GM23338 (cell line): ENCODE measurements at regions not wholly inside any gene's neighbourhood (a gene's known extent, or its start where the extent isn't known, plus 50 kb on each side); places are given as distances from the start of the nearest gene placed in this dataset.

Experiments used
- ATAC-seq: fragments of 200-7000 bp; cut with Tn5 transposase; 3 replicates; pipeline ENCODE4 v1.9.1; 2020
- DNase-seq: peaks from one replicate; pipeline ENCODE4 v3.0.0-alpha.2; 2015; ENCODE audit warnings: low spot score
- H2AFZ ChIP-seq: fragments of 200-600 bp; sonication (generic); 2 replicates; pipeline ENCODE4 v1.8.0; 2016; ENCODE audit warnings: antibody characterized with exemption, mild to moderate bottlenecking, moderate library complexity
- H3F3A ChIP-seq: fragments of 200-600 bp; sonication (generic); replicated peaks from 2 replicates; pipeline ENCODE4 v1.8.0; 2017; ENCODE audit warnings: antibody characterized with exemption, mixed run types, low read depth
- H3K27ac ChIP-seq: fragments of 200-600 bp; sonication (generic); 2 replicates; pipeline ENCODE4 v1.6.1; 2016; ENCODE audit warnings: low read depth
- H3K27me3 ChIP-seq: fragments of 200-600 bp; sonication (generic); 2 replicates; pipeline ENCODE4 v1.8.0; 2016; ENCODE audit warnings: mild to moderate bottlenecking, mixed run types, moderate library complexity; ENCODE audit not compliant: insufficient read depth
- H3K36me3 ChIP-seq: fragments of 200-600 bp; sonication (generic); 2 replicates; pipeline ENCODE4 v1.8.0; 2016; ENCODE audit warnings: mild to moderate bottlenecking; ENCODE audit not compliant: insufficient read depth
- H3K4me1 ChIP-seq: fragments of 200-600 bp; sonication (generic); 2 replicates; pipeline ENCODE4 v1.8.0; 2016; ENCODE audit warnings: mild to moderate bottlenecking, moderate library complexity; ENCODE audit not compliant: insufficient read depth
- H3K4me2 ChIP-seq: fragments of 200-600 bp; sonication (generic); 2 replicates; pipeline ENCODE4 v1.7.1; 2017; ENCODE audit warnings: mixed run types
- H3K4me3 ChIP-seq: fragments of 200-600 bp; sonication (generic); 2 replicates; pipeline ENCODE4 v1.6.1; 2016; ENCODE audit warnings: mixed run types
- H3K79me2 ChIP-seq: fragments of 200-600 bp; sonication (generic); replicated peaks from 2 replicates; pipeline ENCODE4 v1.8.0; 2017; ENCODE audit warnings: mild to moderate bottlenecking; ENCODE audit not compliant: insufficient read depth
- H3K9me2 ChIP-seq: fragments of 200-600 bp; sonication (generic); 2 replicates; pipeline ENCODE4 v1.8.0; 2017; ENCODE audit not compliant: insufficient read depth
- H4K20me1 ChIP-seq: fragments of 200-600 bp; sonication (generic); replicated peaks from 2 replicates; pipeline ENCODE4 v1.8.0; 2017; ENCODE audit warnings: mild to moderate bottlenecking; ENCODE audit not compliant: insufficient read depth
- H3K27ac Mint-ChIP-seq: 2 replicates; pipeline ENCODE4 v1.8.0; 2020; ENCODE audit warnings: inconsistent platforms, mild to moderate bottlenecking, moderate library complexity, mixed read lengths
- H3K27me3 Mint-ChIP-seq: 3 replicates; pipeline ENCODE4 v1.8.0; 2022; ENCODE audit warnings: low read depth, mild to moderate bottlenecking, moderate library complexity, mixed read lengths, inconsistent platforms; ENCODE audit not compliant: insufficient read depth, poor library complexity
- H3K36me3 Mint-ChIP-seq: 3 replicates; pipeline ENCODE4 v1.8.0; 2021; ENCODE audit warnings: low read depth, mild to moderate bottlenecking, inconsistent platforms, moderate library complexity, mixed read lengths
- H3K4me1 Mint-ChIP-seq: 3 replicates; pipeline ENCODE4 v1.8.0; 2020; ENCODE audit warnings: mild to moderate bottlenecking, inconsistent platforms, mixed read lengths
- H3K4me3 Mint-ChIP-seq: 3 replicates; pipeline ENCODE4 v1.8.0; 2021; ENCODE audit warnings: moderate library complexity, mild to moderate bottlenecking, inconsistent platforms, mixed read lengths
- H3K9me3 Mint-ChIP-seq: 3 replicates; pipeline ENCODE4 v1.8.0; 2020; ENCODE audit warnings: moderate library complexity, mild to moderate bottlenecking, inconsistent platforms, mixed read lengths
- CREB1 ChIP-seq: fragments of 250-450 bp; sonication (Bioruptor Pico); IDR thresholded peaks from 2 replicates; pipeline ENCODE4 v1.5.0; 2020; ENCODE audit warnings: low read depth, mild to moderate bottlenecking, moderate library complexity
- CTCF ChIP-seq, 2 experiments: fragments of 200-600 bp in 1 of 2; sonication (generic) in 1 of 2; conservative IDR thresholded peaks; 2 replicates each; pipeline versions ENCODE4 v1.5.1 to v1.6.1; 2016 to 2017; ENCODE audit warnings: antibody characterized with exemption in 2 of 2, low read depth in 2 of 2, mild to moderate bottlenecking in 2 of 2, moderate library complexity in 1 of 2
- ETS1 ChIP-seq: IDR thresholded peaks from 2 replicates; pipeline ENCODE4 v1.6.1; 2016; ENCODE audit warnings: antibody characterized with exemption
- EZH2 ChIP-seq: fragments of 200-600 bp; sonication (generic); IDR thresholded peaks from one replicate; pipeline ENCODE4 v1.8.0; 2017; ENCODE audit warnings: antibody characterized with exemption, mild to moderate bottlenecking, low read depth; ENCODE audit not compliant: unreplicated experiment
- EZH2phosphoT487 ChIP-seq: fragments of 200-600 bp; sonication (generic); IDR thresholded peaks from one replicate; pipeline ENCODE4 v1.8.1; 2018; ENCODE audit warnings: antibody characterized with exemption; ENCODE audit not compliant: unreplicated experiment
- JUNB ChIP-seq: IDR thresholded peaks from one replicate; pipeline ENCODE4 v1.6.1; 2016; ENCODE audit warnings: antibody characterized with exemption; ENCODE audit not compliant: unreplicated experiment
- NANOG ChIP-seq: IDR thresholded peaks from 2 replicates; pipeline ENCODE4 v1.6.1; 2016; ENCODE audit warnings: antibody characterized with exemption, borderline replicate concordance
- POLR2AphosphoS5 ChIP-seq: IDR thresholded peaks from 2 replicates; pipeline ENCODE4 v1.6.1; 2016; ENCODE audit warnings: antibody characterized with exemption, low read depth
- REST ChIP-seq: IDR thresholded peaks from one replicate; pipeline ENCODE4 v1.6.1; 2018; ENCODE audit warnings: antibody characterized with exemption; ENCODE audit not compliant: unreplicated experiment
- STAT1 ChIP-seq: IDR thresholded peaks from one replicate; pipeline ENCODE4 v1.6.1; 2016; ENCODE audit warnings: antibody characterized with exemption; ENCODE audit not compliant: unreplicated experiment
- ZNF114 ChIP-seq: fragments of 250-450 bp; sonication (Bioruptor Pico); IDR thresholded peaks from 2 replicates; pipeline ENCODE4 v1.5.0; 2020; ENCODE audit warnings: mild to moderate bottlenecking, moderate library complexity
- ZNF331 ChIP-seq: fragments of 250-450 bp; sonication (Bioruptor Pico); IDR thresholded peaks from 2 replicates; pipeline ENCODE4 v1.5.0; 2020; ENCODE audit warnings: low read depth, mild to moderate bottlenecking, moderate library complexity
- ZNF462 ChIP-seq: fragments of 250-450 bp; sonication (Bioruptor Pico); IDR thresholded peaks from 2 replicates; pipeline ENCODE4 v1.5.0; 2020; ENCODE audit warnings: mild to moderate bottlenecking, moderate library complexity

GRCh38 chr3:135779024-135779423 lies 186.5 kb upstream of the PPP2R3A start:
- TF ChIP-seq CTCF (conservative IDR thresholded peaks at IDR 0.05; ENCODE audit: low read depth in 2 of 2) (no peak), JUNB (no peak), STAT1 (no peak), ZNF114 (CRISPR knock-in tag) (no peak), ZNF331 (CRISPR knock-in tag) (no peak), EZH2phosphoT487 (no peak), CREB1 (CRISPR knock-in tag) (no peak), POLR2AphosphoS5 (no peak), EZH2 (no peak), ZNF462 (CRISPR knock-in tag) (no peak), REST (no peak), ETS1 (no peak), NANOG (no peak)
- H3K27ac Mint-ChIP-seq, result no peak overlapping the region
- H3K36me3 ChIP-seq, result no peaks in the 10 kb centered on the region
- no peaks in the 10 kb centered on the region for H3K4me1 ChIP-seq
- peaks cover 2% of the 10 kb centered on the region for H3K27me3 Mint-ChIP-seq
- H3F3A ChIP-seq, result no peaks in the 10 kb centered on the region
- no peaks in the 10 kb centered on the region for H3K36me3 Mint-ChIP-seq
- H3K4me3 ChIP-seq, result no peak overlapping the region
- H2AFZ ChIP-seq, result no peak overlapping the region
- DNase-seq, result no peak
- no peak overlapping the region for H3K4me3 Mint-ChIP-seq
- H4K20me1 ChIP-seq, result no peaks in the 10 kb centered on the region
- peaks cover 22% of the 10 kb centered on the region; the same call in 1 of the 2 replicates for H3K9me2 ChIP-seq
- peaks cover 3% of the 10 kb centered on the region for H3K4me1 Mint-ChIP-seq
- ATAC-seq, result no peak
- no peak overlapping the region for H3K27ac ChIP-seq
- no peak overlapping the region for H3K4me2 ChIP-seq
- H3K79me2 ChIP-seq, result no peaks in the 10 kb centered on the region
- H3K9me3 Mint-ChIP-seq, result no peaks in the 10 kb centered on the region; the same call in 2 of the 3 replicates
- no peaks in the 10 kb centered on the region for H3K27me3 ChIP-seq
